ES-I3 (cell line): ENCODE measurements at regions not wholly inside any gene's neighbourhood (a gene's known extent, or its start where the extent isn't known, plus 50 kb on each side); places are given as distances from the start of the nearest gene placed in this dataset.

Experiments used
- H3K36me3 ChIP-seq: 2 replicates; pipeline ENCODE4 v1.6.1; 2013; ENCODE audit warnings: mild to moderate bottlenecking, low read length, control low read depth, moderate library complexity; ENCODE audit not compliant: insufficient read depth
- H3K4me1 ChIP-seq: 2 replicates; pipeline ENCODE4 v1.6.1; 2013; ENCODE audit warnings: mild to moderate bottlenecking, control low read depth, low read length; ENCODE audit not compliant: insufficient read depth
- H3K9ac ChIP-seq: 2 replicates; pipeline ENCODE4 v1.6.1; 2013; ENCODE audit warnings: low read depth, mild to moderate bottlenecking, low read length, moderate library complexity
- H3K9me3 ChIP-seq: 2 replicates; pipeline ENCODE4 v1.6.1; 2013; ENCODE audit warnings: mild to moderate bottlenecking, low read length, moderate library complexity; ENCODE audit not compliant: control insufficient read depth, insufficient read depth

DNA sequence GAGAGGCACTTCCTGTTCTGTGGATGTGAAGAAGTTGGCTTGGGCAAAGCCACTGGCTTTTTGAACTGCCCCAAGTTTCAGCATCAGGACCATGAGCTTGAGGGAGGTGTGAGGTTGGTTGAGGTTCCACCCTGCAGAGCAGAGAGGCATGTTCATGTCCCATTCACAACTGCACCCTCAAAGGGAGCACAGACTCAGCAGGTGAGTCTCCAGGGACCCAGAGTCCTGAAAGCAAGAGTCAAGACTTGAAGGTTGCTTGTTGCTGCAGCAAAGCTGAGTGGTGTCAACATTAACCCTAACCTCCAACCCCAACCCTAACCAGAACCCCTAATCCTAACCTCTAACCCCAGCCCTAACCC is 556.3 kb downstream of the BRD1 start:
- H3K9me3 ChIP-seq, result no peaks in the 10 kb centered on the region
- peaks cover 21% of the 10 kb centered on the region for H3K4me1 ChIP-seq
- H3K9ac ChIP-seq, result no peak overlapping the region
- H3K36me3 ChIP-seq, result no peaks in the 10 kb centered on the region

GRCh38 chr22:49270595-49271368 is 556.9 kb downstream of the BRD1 start:
- Histone ChIP-seq H3K9ac (no peak overlapping the region), H3K36me3 (no peaks in the 10 kb centered on the region), H3K9me3 (no peaks in the 10 kb centered on the region), H3K4me1 (peaks cover 21% of the 10 kb centered on the region)

GRCh38 chr22:49269928-49270327 is 557.7 kb downstream of the BRD1 start:
- H3K36me3 ChIP-seq, result no peaks in the 10 kb centered on the region
- peak overlapping the region; percentile 31; the same call in 1 of the 2 replicates for H3K9ac ChIP-seq
- H3K9me3 ChIP-seq, result no peaks in the 10 kb centered on the region
- peaks cover 21% of the 10 kb centered on the region for H3K4me1 ChIP-seq

GRCh38 chr22:49269371-49269770 is 558.3 kb downstream of the BRD1 start:
- Histone ChIP-seq H3K4me1 (peaks cover 21% of the 10 kb centered on the region), H3K9ac (peak overlapping the region; percentile 31; the same call in 1 of the 2 replicates), H3K36me3 (no peaks in the 10 kb centered on the region), H3K9me3 (no peaks in the 10 kb centered on the region)

- H3K36me3 ChIP-seq, result no peaks in the 10 kb centered on the region
- H3K9ac ChIP-seq, result no peak overlapping the region
- peaks cover 21% of the 10 kb centered on the region for H3K4me1 ChIP-seq
- H3K9me3 ChIP-seq, result no peaks in the 10 kb centered on the region
Measured at GRCh38 chr22:49268924-49269323, 558.7 kb downstream of the BRD1 start.

- peaks cover 21% of the 10 kb centered on the region for H3K4me1 ChIP-seq
- H3K36me3 ChIP-seq, result no peaks in the 10 kb centered on the region
- H3K9ac ChIP-seq, result no peak overlapping the region
- no peaks in the 10 kb centered on the region for H3K9me3 ChIP-seq
Measured at GRCh38 chr22:49267996-49268395, 559.7 kb downstream of the BRD1 start.

DNA sequence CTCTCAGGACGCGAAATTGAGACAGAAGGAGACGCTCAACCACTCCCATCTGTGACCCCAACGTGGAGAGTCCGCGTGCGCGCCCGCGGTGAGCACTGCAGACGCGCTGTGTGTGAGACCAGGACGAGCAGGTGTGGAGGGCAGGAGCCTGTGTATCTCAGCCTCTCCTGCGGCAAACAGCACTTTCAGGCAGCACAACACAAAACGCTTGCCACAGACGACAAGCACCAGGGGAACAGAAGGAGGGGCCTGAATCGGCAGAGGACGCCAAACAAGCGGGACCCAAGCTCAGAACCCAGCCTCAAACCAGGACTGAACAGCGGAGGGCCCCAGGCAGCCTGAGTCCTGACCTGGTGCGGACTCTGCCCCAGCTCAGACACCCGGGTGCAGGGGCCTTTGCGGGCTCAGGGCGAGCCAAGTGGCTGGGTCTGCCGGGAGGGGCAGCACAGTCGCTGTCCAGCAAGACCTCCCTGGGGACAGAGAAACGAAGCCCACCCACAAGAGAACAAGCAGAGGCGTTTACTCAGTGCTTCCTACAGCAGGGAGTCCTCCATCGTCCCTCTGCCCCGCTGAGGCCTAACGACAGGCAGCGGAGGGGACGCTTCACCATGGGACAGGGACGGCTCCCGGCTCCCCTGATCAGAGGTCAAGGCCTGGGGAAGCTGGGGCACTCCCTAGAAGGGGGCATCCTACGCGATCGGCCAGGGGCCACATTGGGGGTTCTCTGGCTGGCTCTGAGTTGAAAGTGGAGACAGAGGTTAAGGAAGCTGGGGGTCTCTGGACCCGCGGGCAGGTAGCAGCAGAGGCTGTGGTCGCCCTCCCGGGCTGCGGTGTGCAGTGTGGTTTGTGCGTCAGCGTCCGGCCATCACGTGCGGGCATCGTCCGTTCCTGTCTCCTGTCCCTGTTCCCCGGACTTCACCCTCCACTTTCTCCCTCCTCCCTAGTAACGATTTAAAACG is 560.8 kb downstream of the BRD1 start:
- peaks cover 21% of the 10 kb centered on the region for H3K4me1 ChIP-seq
- no peaks in the 10 kb centered on the region for H3K9me3 ChIP-seq
- no peak overlapping the region for H3K9ac ChIP-seq
- H3K36me3 ChIP-seq, result no peaks in the 10 kb centered on the region

GRCh38 chr22:49264696-49265095 is 563.0 kb downstream of the BRD1 start:
- Histone ChIP-seq H3K36me3 (no peaks in the 10 kb centered on the region), H3K9ac (no peak overlapping the region), H3K9me3 (no peaks in the 10 kb centered on the region), H3K4me1 (peaks cover 21% of the 10 kb centered on the region)

GRCh38 chr22:49263101-49263500 is 564.6 kb downstream of the BRD1 start:
- no peaks in the 10 kb centered on the region for H3K9me3 ChIP-seq
- no peaks in the 10 kb centered on the region for H3K36me3 ChIP-seq
- no peak overlapping the region for H3K9ac ChIP-seq
- H3K4me1 ChIP-seq, result peaks cover 12% of the 10 kb centered on the region

DNA sequence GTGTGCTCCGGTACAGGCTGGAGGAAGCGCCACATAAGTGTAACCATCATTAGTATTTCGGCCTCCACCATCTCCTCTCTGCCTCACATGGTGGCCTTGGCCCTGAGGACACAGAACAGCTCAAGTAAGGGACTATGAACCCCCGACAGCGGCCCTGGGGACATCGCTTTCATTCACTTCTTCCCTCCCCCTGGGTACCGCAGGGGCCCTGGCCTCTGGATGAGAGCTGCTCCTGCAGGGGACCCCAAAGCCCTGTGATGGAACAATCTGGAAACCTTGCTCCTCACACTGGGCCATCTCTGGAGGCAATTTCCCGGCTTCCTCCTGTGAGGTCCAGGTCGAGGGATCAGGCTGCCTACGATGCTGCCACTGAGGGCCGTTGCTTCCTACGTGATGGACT is 565.5 kb downstream of the BRD1 start:
- H3K9me3 ChIP-seq, result no peaks in the 10 kb centered on the region
- peaks cover 4% of the 10 kb centered on the region; the same call in 1 of the 2 replicates for H3K4me1 ChIP-seq
- H3K9ac ChIP-seq, result no peak overlapping the region
- H3K36me3 ChIP-seq, result no peaks in the 10 kb centered on the region

DNA sequence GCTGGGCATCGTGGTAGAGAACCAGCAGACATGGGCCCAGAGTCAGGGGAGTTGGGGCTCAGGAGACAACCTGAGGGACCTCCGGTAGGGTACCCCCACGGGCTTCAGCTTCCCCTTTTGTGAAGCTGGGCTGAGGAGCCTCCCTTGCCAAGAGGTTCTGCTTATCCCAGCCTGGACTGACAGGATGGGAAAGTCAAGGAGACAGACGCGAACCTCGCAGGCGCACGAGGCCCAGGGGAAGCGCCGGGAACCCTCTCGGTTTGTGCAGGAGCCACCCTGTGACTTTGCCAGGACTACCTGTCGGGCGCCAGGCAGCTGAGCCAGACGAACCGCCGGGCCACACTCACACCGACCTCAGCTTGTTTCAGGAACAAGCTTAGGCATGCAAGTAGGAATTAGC is 566.1 kb downstream of the BRD1 start:
- no peak overlapping the region for H3K9ac ChIP-seq
- H3K4me1 ChIP-seq, result peaks cover 3% of the 10 kb centered on the region; the same call in 1 of the 2 replicates
- no peaks in the 10 kb centered on the region for H3K36me3 ChIP-seq
- no peaks in the 10 kb centered on the region for H3K9me3 ChIP-seq

- Histone ChIP-seq H3K36me3 (no peaks in the 10 kb centered on the region), H3K9me3 (no peaks in the 10 kb centered on the region), H3K9ac (no peak overlapping the region), H3K4me1 (no peaks in the 10 kb centered on the region)
Measured at GRCh38 chr22:49260681-49261580, 566.7 kb downstream of the BRD1 start.

GRCh38 chr22:49259839-49260615 is 567.6 kb downstream of the BRD1 start:
- no peaks in the 10 kb centered on the region for H3K9me3 ChIP-seq
- no peaks in the 10 kb centered on the region for H3K4me1 ChIP-seq
- H3K36me3 ChIP-seq, result no peaks in the 10 kb centered on the region
- H3K9ac ChIP-seq, result no peak overlapping the region
